ENCODE measurements at regions not wholly inside any gene's neighbourhood (a gene's known extent, or its start where the extent isn't known, plus 50 kb on each side); places are given as distances from the start of the nearest gene placed in this dataset.

- Histone ChIP-seq H3K27me3 (ENCODE audit: control insufficient read depth in 4 of 4, insufficient read depth in 4 of 4, low read length in 3 of 4) (peaks cover 0 to 4% (median 3%) of the 10 kb centered on the region in 4 donors), H3K36me3 (ENCODE audit: control insufficient read depth in 4 of 4, insufficient read depth in 3 of 4, low read depth in 1 of 4, low read length in 3 of 4) (no peaks in the 10 kb centered on the region), H3K9ac (ENCODE audit: low read depth in 1 of 2, low read length in 2 of 2) (no peak overlapping the region), H3K4me3 (ENCODE audit: low read depth in 1 of 3, low read length in 3 of 3) (no peak overlapping the region), H3K4me1 (ENCODE audit: control insufficient read depth in 4 of 4, insufficient read depth in 4 of 4, low read length in 3 of 4) (no peaks in the 10 kb centered on the region), H3K9me3 (ENCODE audit: control insufficient read depth in 4 of 4, low read length in 3 of 4) (no peaks in the 10 kb centered on the region), H3K27ac (ENCODE audit: low read depth in 1 of 2, low read length in 2 of 2) (no peak overlapping the region)
- TF ChIP-seq, protein P1, sequence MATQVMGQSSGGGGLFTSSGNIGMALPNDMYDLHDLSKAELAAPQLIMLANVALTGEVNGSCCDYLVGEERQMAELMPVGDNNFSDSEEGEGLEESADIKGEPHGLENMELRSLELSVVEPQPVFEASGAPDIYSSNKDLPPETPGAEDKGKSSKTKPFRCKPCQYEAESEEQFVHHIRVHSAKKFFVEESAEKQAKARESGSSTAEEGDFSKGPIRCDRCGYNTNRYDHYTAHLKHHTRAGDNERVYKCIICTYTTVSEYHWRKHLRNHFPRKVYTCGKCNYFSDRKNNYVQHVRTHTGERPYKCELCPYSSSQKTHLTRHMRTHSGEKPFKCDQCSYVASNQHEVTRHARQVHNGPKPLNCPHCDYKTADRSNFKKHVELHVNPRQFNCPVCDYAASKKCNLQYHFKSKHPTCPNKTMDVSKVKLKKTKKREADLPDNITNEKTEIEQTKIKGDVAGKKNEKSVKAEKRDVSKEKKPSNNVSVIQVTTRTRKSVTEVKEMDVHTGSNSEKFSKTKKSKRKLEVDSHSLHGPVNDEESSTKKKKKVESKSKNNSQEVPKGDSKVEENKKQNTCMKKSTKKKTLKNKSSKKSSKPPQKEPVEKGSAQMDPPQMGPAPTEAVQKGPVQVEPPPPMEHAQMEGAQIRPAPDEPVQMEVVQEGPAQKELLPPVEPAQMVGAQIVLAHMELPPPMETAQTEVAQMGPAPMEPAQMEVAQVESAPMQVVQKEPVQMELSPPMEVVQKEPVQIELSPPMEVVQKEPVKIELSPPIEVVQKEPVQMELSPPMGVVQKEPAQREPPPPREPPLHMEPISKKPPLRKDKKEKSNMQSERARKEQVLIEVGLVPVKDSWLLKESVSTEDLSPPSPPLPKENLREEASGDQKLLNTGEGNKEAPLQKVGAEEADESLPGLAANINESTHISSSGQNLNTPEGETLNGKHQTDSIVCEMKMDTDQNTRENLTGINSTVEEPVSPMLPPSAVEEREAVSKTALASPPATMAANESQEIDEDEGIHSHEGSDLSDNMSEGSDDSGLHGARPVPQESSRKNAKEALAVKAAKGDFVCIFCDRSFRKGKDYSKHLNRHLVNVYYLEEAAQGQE (IDR thresholded peaks at IDR 0.05): no peak
- TF ChIP-seq NR2F2 (IDR thresholded peaks at IDR 0.05) (no peak), EGR1 (IDR thresholded peaks at IDR 0.05; ENCODE audit: low read depth in 2 of 2) (no peak), GABPA (IDR thresholded peaks at IDR 0.05 in 1 of 2, conservative IDR thresholded peaks at IDR 0.05 in 1 of 2) (no peak), JUND (IDR thresholded peaks at IDR 0.05) (no peak), ZBTB33 (IDR thresholded peaks at IDR 0.05) (no peak), TAF1 (conservative IDR thresholded peaks at IDR 0.05) (no peak), HNF4A (conservative IDR thresholded peaks at IDR 0.05) (no peak), RAD21 (IDR thresholded peaks at IDR 0.05) (no peak), SP1 (IDR thresholded peaks at IDR 0.05) (no peak), FOXA2 (IDR thresholded peaks at IDR 0.05) (no peak), FOXA1 (IDR thresholded peaks at IDR 0.05) (no peak), HNF4G (IDR thresholded peaks at IDR 0.05) (no peak), YY1 (IDR thresholded peaks at IDR 0.05) (no peak), RXRA (IDR thresholded peaks at IDR 0.05) (no peak)
- TF ChIP-seq, protein P2, sequence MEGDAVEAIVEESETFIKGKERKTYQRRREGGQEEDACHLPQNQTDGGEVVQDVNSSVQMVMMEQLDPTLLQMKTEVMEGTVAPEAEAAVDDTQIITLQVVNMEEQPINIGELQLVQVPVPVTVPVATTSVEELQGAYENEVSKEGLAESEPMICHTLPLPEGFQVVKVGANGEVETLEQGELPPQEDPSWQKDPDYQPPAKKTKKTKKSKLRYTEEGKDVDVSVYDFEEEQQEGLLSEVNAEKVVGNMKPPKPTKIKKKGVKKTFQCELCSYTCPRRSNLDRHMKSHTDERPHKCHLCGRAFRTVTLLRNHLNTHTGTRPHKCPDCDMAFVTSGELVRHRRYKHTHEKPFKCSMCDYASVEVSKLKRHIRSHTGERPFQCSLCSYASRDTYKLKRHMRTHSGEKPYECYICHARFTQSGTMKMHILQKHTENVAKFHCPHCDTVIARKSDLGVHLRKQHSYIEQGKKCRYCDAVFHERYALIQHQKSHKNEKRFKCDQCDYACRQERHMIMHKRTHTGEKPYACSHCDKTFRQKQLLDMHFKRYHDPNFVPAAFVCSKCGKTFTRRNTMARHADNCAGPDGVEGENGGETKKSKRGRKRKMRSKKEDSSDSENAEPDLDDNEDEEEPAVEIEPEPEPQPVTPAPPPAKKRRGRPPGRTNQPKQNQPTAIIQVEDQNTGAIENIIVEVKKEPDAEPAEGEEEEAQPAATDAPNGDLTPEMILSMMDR (IDR thresholded peaks at IDR 0.05; ENCODE audit: low read depth, low read length, missing input control): no peak
- TF ChIP-seq, protein P3, sequence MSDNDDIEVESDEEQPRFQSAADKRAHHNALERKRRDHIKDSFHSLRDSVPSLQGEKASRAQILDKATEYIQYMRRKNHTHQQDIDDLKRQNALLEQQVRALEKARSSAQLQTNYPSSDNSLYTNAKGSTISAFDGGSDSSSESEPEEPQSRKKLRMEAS (IDR thresholded peaks at IDR 0.05): no peak
- TF ChIP-seq, protein P4, sequence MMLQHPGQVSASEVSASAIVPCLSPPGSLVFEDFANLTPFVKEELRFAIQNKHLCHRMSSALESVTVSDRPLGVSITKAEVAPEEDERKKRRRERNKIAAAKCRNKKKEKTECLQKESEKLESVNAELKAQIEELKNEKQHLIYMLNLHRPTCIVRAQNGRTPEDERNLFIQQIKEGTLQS (IDR thresholded peaks at IDR 0.05): no peak
- WGBS: 89% methylated on average over 14 of the region's 14 CpGs
- DNase-seq (ENCODE audit: low spot score): no peak
These were observed 55.0 kb upstream of the BHLHE23 start for GRCh38 chr20:63061771-63062100.
